ENCODE measurements at regions not wholly inside any gene's neighbourhood (a gene's known extent, or its start where the extent isn't known, plus 50 kb on each side); places are given as distances from the start of the nearest gene placed in this dataset.

- TF ChIP-seq POLR2AphosphoS5 (IDR thresholded peaks at IDR 0.05; ENCODE audit: low read length): no peak
- TF ChIP-seq USF2 (IDR thresholded peaks at IDR 0.05; ENCODE audit: borderline replicate concordance, low read depth, low read length): no peak
- TF ChIP-seq CHD1 (IDR thresholded peaks at IDR 0.05; ENCODE audit: low read depth, low read length): no peak
- no peak for TF ChIP-seq ZNF687 (IDR thresholded peaks at IDR 0.05)
These were observed 416.6 kb upstream of the TNP1 start for GRCh38 chr2:217276433-217276832.

All from GM12878 (cell line).